HUES48 (cell line): ENCODE measurements at regions not wholly inside any gene's neighbourhood (a gene's known extent, or its start where the extent isn't known, plus 50 kb on each side); places are given as distances from the start of the nearest gene placed in this dataset.

Experiments
- H3K27ac ChIP-seq: one replicate; pipeline ENCODE4 v1.7.0; 2013; ENCODE audit warnings: low read depth, low read length, inconsistent platforms
- H3K27me3 ChIP-seq: 2 replicates; pipeline ENCODE4 v1.6.1; 2013; ENCODE audit warnings: mild to moderate bottlenecking, low read length; ENCODE audit not compliant: control insufficient read depth, insufficient read depth
- H3K36me3 ChIP-seq: 2 replicates; pipeline ENCODE4 v1.6.1; 2013; ENCODE audit warnings: low read length; ENCODE audit not compliant: control insufficient read depth, insufficient read depth
- H3K4me1 ChIP-seq: 2 replicates; pipeline ENCODE4 v1.6.1; 2013; ENCODE audit warnings: mild to moderate bottlenecking, low read length; ENCODE audit not compliant: control insufficient read depth, insufficient read depth
- H3K4me3 ChIP-seq: 2 replicates; pipeline ENCODE4 v1.5.1; 2013; ENCODE audit warnings: mild to moderate bottlenecking, low read depth, low read length
- H3K9ac ChIP-seq: 2 replicates; pipeline ENCODE4 v1.6.1; 2013; ENCODE audit warnings: mild to moderate bottlenecking, low read depth, low read length, moderate library complexity
- H3K9me3 ChIP-seq: 2 replicates; pipeline ENCODE4 v1.6.1; 2013; ENCODE audit warnings: low read length; ENCODE audit not compliant: control insufficient read depth, insufficient read depth

DNA sequence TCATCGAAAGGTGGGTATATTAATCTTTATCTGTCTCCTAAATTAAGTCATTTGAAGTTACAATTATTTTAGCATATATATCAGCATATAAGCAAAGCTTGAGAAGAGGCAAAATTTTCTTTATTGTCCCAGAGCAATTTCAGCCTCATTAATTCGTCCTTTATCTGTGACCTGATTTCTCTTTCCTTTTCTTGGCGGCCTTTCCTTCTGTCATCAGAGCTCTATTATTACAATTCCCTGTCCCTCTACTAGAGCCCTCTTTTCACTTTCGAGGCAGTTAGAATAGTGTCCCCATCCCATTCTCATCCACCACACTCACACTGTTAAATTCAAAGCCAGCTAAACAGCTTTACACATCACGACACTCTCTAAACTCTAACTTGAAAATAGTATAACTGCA is 1293.2 kb upstream of the FAM98A start:
- Histone ChIP-seq H3K4me3 (no peak overlapping the region), H3K27me3 (no peaks in the 10 kb centered on the region), H3K4me1 (no peaks in the 10 kb centered on the region), H3K27ac (no peak overlapping the region), H3K36me3 (no peaks in the 10 kb centered on the region), H3K9me3 (no peaks in the 10 kb centered on the region), H3K9ac (no peak overlapping the region)

GRCh38 chr2:34875091-34875745 is 1276.1 kb upstream of the FAM98A start:
- Histone ChIP-seq H3K27ac (no peak overlapping the region), H3K4me3 (no peak overlapping the region), H3K9me3 (no peaks in the 10 kb centered on the region), H3K36me3 (no peaks in the 10 kb centered on the region), H3K9ac (no peak overlapping the region), H3K4me1 (peaks cover 27% of the 10 kb centered on the region; the same call in 1 of the 2 replicates), H3K27me3 (no peaks in the 10 kb centered on the region)

- no peaks in the 10 kb centered on the region; the same call in 1 of the 2 replicates for H3K9me3 ChIP-seq
- H3K27me3 ChIP-seq = no peaks in the 10 kb centered on the region
- no peak overlapping the region for H3K9ac ChIP-seq
- H3K36me3 ChIP-seq = no peaks in the 10 kb centered on the region
- H3K4me1 ChIP-seq = no peaks in the 10 kb centered on the region
- no peak overlapping the region for H3K27ac ChIP-seq
- no peak overlapping the region for H3K4me3 ChIP-seq
Measured at GRCh38 chr2:34853646-34854045, 1254.5 kb upstream of the FAM98A start.

GRCh38 chr2:34851804-34852203 is 1252.7 kb upstream of the FAM98A start:
- Histone ChIP-seq H3K9me3 (no peaks in the 10 kb centered on the region; the same call in 1 of the 2 replicates), H3K36me3 (no peaks in the 10 kb centered on the region), H3K4me3 (no peak overlapping the region), H3K27me3 (no peaks in the 10 kb centered on the region), H3K27ac (no peak overlapping the region), H3K9ac (no peak overlapping the region), H3K4me1 (no peaks in the 10 kb centered on the region; the same call in 1 of the 2 replicates)

DNA sequence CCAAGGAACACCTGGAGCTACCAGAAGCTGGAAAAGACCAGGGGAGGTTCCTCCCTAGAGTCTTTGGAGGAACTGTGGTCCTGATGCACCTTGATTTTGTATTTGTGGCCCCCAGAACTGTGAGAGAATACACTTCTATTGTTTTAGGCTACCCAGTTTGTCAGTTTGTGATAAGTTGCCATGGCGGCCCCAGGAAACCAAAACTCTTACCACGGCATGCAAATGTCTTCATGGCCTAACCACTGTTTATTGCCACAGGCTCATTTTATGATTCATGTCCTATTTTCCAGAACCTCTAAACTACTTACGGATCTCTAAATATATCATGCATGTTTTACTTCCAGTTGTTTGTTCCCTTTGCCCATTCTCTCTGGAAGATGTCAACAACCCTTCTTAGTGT is 1250.7 kb upstream of the FAM98A start:
- Histone ChIP-seq H3K9ac (no peak overlapping the region), H3K4me1 (peaks cover 2% of the 10 kb centered on the region; the same call in 1 of the 2 replicates), H3K27me3 (no peaks in the 10 kb centered on the region), H3K4me3 (no peak overlapping the region), H3K9me3 (no peaks in the 10 kb centered on the region), H3K27ac (no peak overlapping the region), H3K36me3 (no peaks in the 10 kb centered on the region)

DNA sequence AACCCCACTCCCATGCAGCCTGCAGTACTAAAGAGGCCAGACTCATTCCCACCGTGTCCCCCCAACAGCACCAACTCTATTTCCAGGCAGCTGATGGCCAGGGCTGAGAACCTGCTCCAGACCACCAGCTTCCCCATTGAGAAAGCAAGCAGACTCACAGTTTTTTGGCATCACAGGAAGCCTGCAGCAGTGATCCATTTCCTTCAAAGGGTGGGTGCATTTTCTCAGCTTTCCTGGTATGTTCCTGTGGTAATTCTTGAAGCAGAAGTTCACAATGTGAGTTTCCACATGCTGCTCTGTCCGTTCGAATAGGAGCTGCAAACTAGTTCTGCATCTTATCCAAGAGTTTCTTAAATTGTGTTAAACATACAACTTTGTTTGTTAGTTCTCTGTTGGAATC is 1249.6 kb upstream of the FAM98A start:
- peaks cover 2% of the 10 kb centered on the region; the same call in 1 of the 2 replicates for H3K4me1 ChIP-seq
- H3K9me3 ChIP-seq = no peaks in the 10 kb centered on the region
- H3K27me3 ChIP-seq = no peaks in the 10 kb centered on the region
- H3K4me3 ChIP-seq = no peak overlapping the region
- H3K36me3 ChIP-seq = no peaks in the 10 kb centered on the region
- H3K27ac ChIP-seq = no peak overlapping the region
- H3K9ac ChIP-seq = no peak overlapping the region

DNA sequence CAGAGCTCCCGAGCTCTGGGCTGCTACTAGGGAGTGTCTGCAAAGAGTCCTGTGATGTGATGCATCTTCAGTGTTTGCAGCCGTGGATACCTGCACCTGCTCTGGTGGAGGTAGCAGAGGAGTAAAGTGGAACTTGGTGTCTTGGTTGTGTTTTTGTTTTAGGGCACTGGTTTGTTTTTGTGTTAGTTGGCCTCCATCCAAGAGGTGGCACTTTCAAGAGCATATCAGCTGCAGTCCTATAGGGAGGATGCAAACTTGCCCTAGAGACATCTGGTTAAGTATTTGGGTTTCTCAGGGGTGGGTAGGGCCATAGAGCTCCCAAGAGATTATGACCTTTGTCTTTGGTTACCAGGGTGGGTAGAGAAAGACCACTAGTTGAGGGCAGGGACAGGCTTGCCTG is 1249.0 kb upstream of the FAM98A start:
- peaks cover 2% of the 10 kb centered on the region; the same call in 1 of the 2 replicates for H3K4me1 ChIP-seq
- no peaks in the 10 kb centered on the region for H3K9me3 ChIP-seq
- no peak overlapping the region for H3K4me3 ChIP-seq
- no peaks in the 10 kb centered on the region for H3K36me3 ChIP-seq
- H3K9ac ChIP-seq = no peak overlapping the region
- H3K27ac ChIP-seq = no peak overlapping the region
- no peaks in the 10 kb centered on the region for H3K27me3 ChIP-seq

DNA sequence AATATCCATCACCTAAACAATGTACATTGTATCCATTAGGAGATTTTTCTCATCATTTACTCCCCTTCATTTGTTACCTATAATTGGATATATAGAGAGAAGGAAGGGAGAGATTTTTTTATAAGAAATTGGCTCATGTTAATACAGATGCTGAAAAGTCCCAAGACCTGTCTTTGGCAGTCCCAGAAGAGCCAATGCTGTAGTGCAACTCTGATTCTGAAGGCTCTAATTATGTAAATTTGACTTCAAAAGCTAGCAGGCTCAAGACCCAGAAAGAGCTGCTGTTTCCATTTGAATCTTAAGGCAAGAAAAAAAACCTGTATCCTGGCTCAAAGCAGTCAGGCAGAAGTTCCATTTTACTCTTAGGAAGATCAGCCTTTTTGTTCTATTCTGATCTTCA is 1245.5 kb upstream of the FAM98A start:
- H3K36me3 ChIP-seq = no peaks in the 10 kb centered on the region
- H3K9ac ChIP-seq = no peak overlapping the region

DNA sequence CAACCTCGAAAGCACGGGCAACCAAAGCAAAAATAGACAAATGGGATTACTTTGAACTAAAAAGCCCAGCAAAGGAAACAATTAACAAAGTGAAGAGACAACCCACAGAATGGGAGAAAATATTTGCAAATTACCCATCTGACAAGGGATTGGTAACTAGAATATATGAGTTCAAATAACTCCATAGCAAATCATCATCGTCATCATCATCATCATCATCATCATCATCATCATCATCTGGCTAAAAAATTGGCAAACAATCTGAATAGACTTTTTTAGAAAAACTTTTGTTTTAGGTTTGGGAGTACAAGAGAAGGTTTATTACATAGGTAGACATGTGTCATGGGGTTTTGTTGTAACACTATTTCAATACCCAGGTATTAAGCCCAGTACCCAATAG is 1239.3 kb upstream of the FAM98A start:
- Histone ChIP-seq H3K4me1 (no peaks in the 10 kb centered on the region), H3K27ac (no peak overlapping the region), H3K36me3 (no peaks in the 10 kb centered on the region), H3K9ac (no peak overlapping the region), H3K4me3 (no peak overlapping the region), H3K27me3 (no peaks in the 10 kb centered on the region), H3K9me3 (no peaks in the 10 kb centered on the region)

More for the DNA sequence above, 1245.5 kb upstream of the FAM98A start:
- no peaks in the 10 kb centered on the region for H3K27me3 ChIP-seq
- no peak overlapping the region for H3K27ac ChIP-seq
- H3K4me1 ChIP-seq = peaks cover 2% of the 10 kb centered on the region; the same call in 1 of the 2 replicates
- no peak overlapping the region for H3K4me3 ChIP-seq
- H3K9me3 ChIP-seq = no peaks in the 10 kb centered on the region

DNA sequence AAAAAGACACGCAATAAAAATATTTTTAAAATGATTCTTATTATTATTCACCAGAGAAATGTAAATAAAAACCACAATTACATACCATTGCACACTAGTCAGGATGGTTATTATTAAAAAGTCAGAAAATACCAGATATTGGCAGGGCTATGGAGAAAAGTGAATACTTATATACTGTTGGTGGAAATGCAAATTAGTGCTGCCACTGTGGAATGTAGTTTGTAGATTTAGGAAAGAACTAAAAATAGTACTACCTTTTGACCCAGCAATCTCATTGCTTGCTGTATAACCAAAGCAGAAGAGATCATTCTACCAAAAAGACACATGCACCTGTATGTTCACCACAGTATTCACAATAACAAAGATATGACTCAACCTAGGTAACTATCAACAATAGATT is 1237.3 kb upstream of the FAM98A start:
- Histone ChIP-seq H3K9me3 (no peaks in the 10 kb centered on the region), H3K36me3 (no peaks in the 10 kb centered on the region), H3K27ac (no peak overlapping the region), H3K9ac (no peak overlapping the region), H3K4me3 (no peak overlapping the region), H3K27me3 (no peaks in the 10 kb centered on the region), H3K4me1 (0 out of 2 replicates have a peak, but pooled peaks cover under 1% of the 10 kb centered on the region)

GRCh38 chr2:34831096-34831495 is 1232.0 kb upstream of the FAM98A start:
- Histone ChIP-seq H3K27ac (no peak overlapping the region), H3K4me1 (peaks cover 5% of the 10 kb centered on the region; the same call in 1 of the 2 replicates), H3K9me3 (no peaks in the 10 kb centered on the region), H3K36me3 (no peaks in the 10 kb centered on the region), H3K9ac (no peak overlapping the region), H3K27me3 (no peaks in the 10 kb centered on the region), H3K4me3 (no peak overlapping the region)
